ENCODE measurements at regions not wholly inside any gene's neighbourhood (a gene's known extent, or its start where the extent isn't known, plus 50 kb on each side); places are given as distances from the start of the nearest gene placed in this dataset.

DNA sequence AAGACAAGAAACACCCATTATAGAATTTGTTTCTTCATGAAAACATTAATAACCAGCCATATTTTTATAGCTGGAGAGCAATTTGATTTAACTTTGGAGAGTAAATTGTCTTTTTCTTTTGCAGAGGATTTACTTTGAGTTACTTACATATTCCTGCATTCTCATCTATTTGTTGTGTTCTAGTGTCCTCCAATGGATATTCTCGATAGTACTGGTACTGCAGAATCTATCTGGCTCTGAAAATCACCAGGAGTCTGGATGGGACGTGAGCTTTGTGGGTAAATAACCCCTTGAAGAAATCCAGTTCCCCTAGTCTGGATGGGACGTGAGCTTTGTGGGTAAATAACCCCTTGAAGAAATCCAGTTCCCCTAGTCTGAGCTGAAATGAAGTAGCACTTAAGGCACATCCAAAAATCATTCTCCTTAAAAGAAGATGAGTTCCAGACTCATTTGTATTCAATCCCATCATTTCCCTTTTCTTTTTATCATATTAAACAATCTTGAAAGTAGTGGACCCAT lies 294.1 kb upstream of the UBE2E2 start:
- no peak overlapping the region for H3K27ac ChIP-seq (ENCODE audit: low read depth, low read length)
- no peak overlapping the region for H3K9ac ChIP-seq (ENCODE audit: low read length)
- ChIA-PET CTCF (no interaction called here), RAD21 (ENCODE audit: low non-redundant PET in 1 of 2, low total read pairs in 2 of 2, uncharacterized antibody in 2 of 2, unreplicated experiment in 2 of 2) (no interaction called here), POLR2A (no interaction called here)
- no peak overlapping the region for H2AFZ ChIP-seq (ENCODE audit: low read depth, low read length, poor library complexity, severe bottlenecking)
- H4K20me1 ChIP-seq (ENCODE audit: insufficient read depth): no peaks in the 10 kb centered on the region
- no TSS peak for BruUV-seq (replicated peaks)
- TF ChIP-seq SP1 (IDR thresholded peaks at IDR 0.05; ENCODE audit: low read depth): no peak
- no peaks in the 10 kb centered on the region for H3K4me1 ChIP-seq (ENCODE audit: control insufficient read depth in 1 of 2, insufficient read depth in 2 of 2, low read length in 2 of 2)
- no peaks in the 10 kb centered on the region for H3K79me2 ChIP-seq (ENCODE audit: insufficient read depth, low read length)
- no peaks in the 10 kb centered on the region for H3K27me3 ChIP-seq (ENCODE audit: insufficient read depth, low read length)
- DNase-seq (ENCODE audit: low read depth, low spot score): no peak
- H3K9me3 ChIP-seq (ENCODE audit: control insufficient read depth in 1 of 2, insufficient read depth in 1 of 2, low read depth in 1 of 2, low read length in 2 of 2): 0 out of 4 replicates have a peak, but pooled peaks cover 0 to 4% of the 10 kb centered on the region in 2 experiments
- H3K4me3 ChIP-seq (replicated peaks in 1 of 2; ENCODE audit: low read depth in 1 of 2, low read length in 2 of 2): no peak overlapping the region
- no peak for ATAC-seq
- no peak overlapping the region for H3K4me2 ChIP-seq (ENCODE audit: low read length)
- intact Hi-C loops (cut with micrococcal nuclease): no loop called here
- no peaks in the 10 kb centered on the region for H3K9me2 ChIP-seq (ENCODE audit: insufficient read depth)
- H3K36me3 ChIP-seq (ENCODE audit: control insufficient read depth in 1 of 2, insufficient read depth in 2 of 2, low read length in 2 of 2): no peaks in the 10 kb centered on the region

DNA sequence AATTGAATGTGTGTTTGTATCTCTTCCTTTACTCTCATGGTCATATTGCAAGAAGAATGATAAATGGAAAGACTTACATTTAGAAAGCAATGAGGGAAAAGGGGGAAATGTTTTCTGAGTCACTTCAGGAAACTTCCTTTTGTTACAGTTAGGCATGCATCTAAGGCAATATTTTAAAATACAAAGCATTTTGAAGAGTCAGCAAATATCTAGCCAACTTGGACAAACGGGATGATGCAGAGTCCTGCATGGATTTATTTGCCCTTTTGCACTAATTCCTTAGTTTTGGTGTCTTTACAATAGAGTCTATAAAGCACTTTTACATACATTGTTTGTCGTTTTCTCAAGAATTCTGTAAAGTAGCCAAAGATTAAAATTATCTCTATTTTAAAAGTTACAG lies 286.2 kb upstream of the UBE2E2 start:
- ChIA-PET POLR2A (no interaction called here), RAD21 (ENCODE audit: low non-redundant PET in 1 of 2, low total read pairs in 2 of 2, uncharacterized antibody in 2 of 2, unreplicated experiment in 2 of 2) (no interaction called here), CTCF (no interaction called here)
- 0 out of 4 replicates have a peak, but pooled peaks cover 0 to 4% of the 10 kb centered on the region in 2 experiments for H3K9me3 ChIP-seq (ENCODE audit: control insufficient read depth in 1 of 2, insufficient read depth in 1 of 2, low read depth in 1 of 2, low read length in 2 of 2)
- intact Hi-C loops (cut with micrococcal nuclease): no loop called here
- no peak overlapping the region for H3K27ac ChIP-seq (ENCODE audit: low read depth, low read length)
- no peak overlapping the region for H2AFZ ChIP-seq (ENCODE audit: low read depth, low read length, poor library complexity, severe bottlenecking)
- H3K4me2 ChIP-seq (ENCODE audit: low read length): no peak overlapping the region
- H3K27me3 ChIP-seq (ENCODE audit: insufficient read depth, low read length): no peaks in the 10 kb centered on the region; the same call in 1 of the 2 replicates
- no TSS peak for BruUV-seq (replicated peaks)
- no peaks in the 10 kb centered on the region for H3K36me3 ChIP-seq (ENCODE audit: control insufficient read depth in 1 of 2, insufficient read depth in 2 of 2, low read length in 2 of 2)
- H3K4me1 ChIP-seq (ENCODE audit: control insufficient read depth in 1 of 2, insufficient read depth in 2 of 2, low read length in 2 of 2): no peaks in the 10 kb centered on the region
- H3K9me2 ChIP-seq (ENCODE audit: insufficient read depth): no peaks in the 10 kb centered on the region
- H3K4me3 ChIP-seq (replicated peaks in 1 of 2; ENCODE audit: low read depth in 1 of 2, low read length in 2 of 2): no peak overlapping the region
- H3K79me2 ChIP-seq (ENCODE audit: insufficient read depth, low read length): no peaks in the 10 kb centered on the region
- H4K20me1 ChIP-seq (ENCODE audit: insufficient read depth): no peaks in the 10 kb centered on the region
- ATAC-seq (no peak), DNase-seq (ENCODE audit: low read depth, low spot score) (no peak)
- no peak for TF ChIP-seq TCF7L2 (IDR thresholded peaks at IDR 0.05; ENCODE audit: borderline replicate concordance, extremely low read depth, insufficient read depth, insufficient read length)
- no peak for TF ChIP-seq FOSL1 (IDR thresholded peaks at IDR 0.05; ENCODE audit: low read depth)
- no peak for TF ChIP-seq SRF (IDR thresholded peaks at IDR 0.05; ENCODE audit: low read depth)
- no peak for TF ChIP-seq EGR1 (IDR thresholded peaks at IDR 0.05; ENCODE audit: low read depth)
- TF ChIP-seq POLR2AphosphoS5 (IDR thresholded peaks at IDR 0.05; ENCODE audit: low read depth, low read length): no peak
- H3K9ac ChIP-seq (ENCODE audit: low read length): no peak overlapping the region
